Adrenal gland (tissue), 9 donors: ENCODE measurements at regions not wholly inside any gene's neighbourhood (a gene's known extent, or its start where the extent isn't known, plus 50 kb on each side); places are given as distances from the start of the nearest gene placed in this dataset.

Experiments
- DNase-seq, 7 donors: peaks; one replicate each; pipeline ENCODE4 v3.0.0-alpha.2; 2019 to 2020
- H3K27ac ChIP-seq, 5 donors: fragments of 200-600 bp; sonication (generic) in 4 of 5; 1 replicate in 3 of 5; 2 replicates in 2 of 5; pipeline versions ENCODE4 v1.5.1 to v1.8.0; 2016 to 2020; ENCODE audit warnings: mild to moderate bottlenecking in 1 of 5
- H3K27me3 ChIP-seq: fragments of 200-600 bp; 2 replicates; pipeline ENCODE4 v1.8.0; 2021
- H3K36me3 ChIP-seq, 2 donors: fragments of 200-600 bp; replicated peaks in 1 of 2; 1 replicate in 1 of 2; 2 replicates in 1 of 2; pipeline versions ENCODE4 v1.5.1 to v1.8.0; 2018 to 2022
- H3K4me1 ChIP-seq, 2 donors: fragments of 200-600 bp; replicated peaks in 1 of 2; 1 replicate in 1 of 2; 2 replicates in 1 of 2; pipeline versions ENCODE4 v1.5.1 to v1.8.0; 2018 to 2021
- H3K4me3 ChIP-seq, 4 donors: fragments of 200-600 bp; sonication (generic) in 3 of 4; one replicate each; pipeline ENCODE4 v1.5.1; 2016 to 2018
- H3K9me3 ChIP-seq, 3 donors: fragments of 200-600 bp; sonication (generic) in 1 of 3; replicated peaks in 1 of 3; 1 replicate in 2 of 3; 2 replicates in 1 of 3; pipeline versions ENCODE4 v1.5.1 to v1.8.0; 2016 to 2021
- CTCF ChIP-seq, 6 experiments: fragments of 450-650 bp in 4 of 6; fragments of 200-600 bp in 2 of 6; sonication (generic) in 1 of 6; IDR thresholded peaks; 1 replicate in 5 of 6; 2 replicates in 1 of 6; pipeline versions ENCODE4 v1.5.1 to v1.8.0; 2016 to 2021; ENCODE audit warnings: antibody characterized with exemption in 6 of 6, mild to moderate bottlenecking in 2 of 6, moderate library complexity in 1 of 6
- POLR2A ChIP-seq, 2 donors: fragments of 450-650 bp; IDR thresholded peaks; one replicate each; pipeline ENCODE4 v1.6.1; 2017; ENCODE audit warnings: antibody characterized with exemption in 2 of 2, mild to moderate bottlenecking in 2 of 2, moderate library complexity in 1 of 2
- whole genome bisulfite sequencing, 4 donors: extraction: QIAGEN DNeasy Blood & Tissue Kit in 2 of 4; methylation state at CpG; one replicate each; pipeline versions ENCODE4 v1.1.5 to v1.1.7; 2013 to 2017; 5-methylcytosine and 5-hydroxymethylcytosine counted together
- intact Hi-C, 2 donors: fragments of 100-400 bp; cut with DNase I; formaldehyde crosslinking; loops; one replicate each; pipeline versions ENCODE4 v1.14.1 to v1.15.0; 2022 to 2023
- donor health status: healthy with polysubstance abuse.
- donor health status: Bipolar disorder and iron deficiency.
- donor health status: DM: yes; HTN: yes; CAD: no.
- donor health status: DM: no; HTN: no; CAD: no.
- donor health status: DM: no; HTN: no; CAD: no.

GRCh38 chr6:50240986-50241385, 191.3 kb upstream of the DEFB112 start:
- no peaks in the 10 kb centered on the region for H3K36me3 ChIP-seq
- no peaks in the 10 kb centered on the region for H3K27me3 ChIP-seq
- intact Hi-C loops = no loop called here
- TF ChIP-seq CTCF (IDR thresholded peaks at IDR 0.05) (no peak), POLR2A (IDR thresholded peaks at IDR 0.05) (no peak)
- no peak overlapping the region for H3K4me3 ChIP-seq
- H3K9me3 ChIP-seq = no peaks in the 10 kb centered on the region
- no peak for DNase-seq
- WGBS, 4 donors = 87 to 94% (median 88%) methylated on average over 6 to 8 of the region's 8 CpGs; no CpG with 5 or more reads in 1 of the 4 donors
- no peaks in the 10 kb centered on the region for H3K4me1 ChIP-seq
- H3K27ac ChIP-seq = no peak overlapping the region

- DNase-seq = no peak
- Histone ChIP-seq H3K9me3 (no peaks in the 10 kb centered on the region), H3K36me3 (no peaks in the 10 kb centered on the region), H3K4me3 (no peak overlapping the region), H3K27me3 (no peaks in the 10 kb centered on the region), H3K27ac (no peak overlapping the region), H3K4me1 (no peaks in the 10 kb centered on the region)
- WGBS, 4 donors = 44 to 62% (median 51%) methylated on average over 2 of the region's 2 CpGs
- no peak for TF ChIP-seq POLR2A (IDR thresholded peaks at IDR 0.05)
- TF ChIP-seq CTCF (IDR thresholded peaks at IDR 0.05) = no peak
- intact Hi-C loops = no loop called here
Observed at GRCh38 chr6:50249493-50249892, 199.8 kb upstream of the DEFB112 start.

GRCh38 chr6:50257322-50257721, 207.6 kb upstream of the DEFB112 start:
- WGBS, 4 donors = 85 to 95% (median 90%) methylated on average over 1 of the region's 1 CpG
- Histone ChIP-seq H3K4me3 (no peak overlapping the region), H3K9me3 (no peaks in the 10 kb centered on the region), H3K4me1 (no peaks in the 10 kb centered on the region), H3K27me3 (no peaks in the 10 kb centered on the region), H3K27ac (no peak overlapping the region), H3K36me3 (no peaks in the 10 kb centered on the region)
- no peak for DNase-seq
- TF ChIP-seq POLR2A (IDR thresholded peaks at IDR 0.05) (no peak), CTCF (IDR thresholded peaks at IDR 0.05) (no peak)
- intact Hi-C loops = no loop called here

- TF ChIP-seq CTCF (IDR thresholded peaks at IDR 0.05) = no peak
- TF ChIP-seq POLR2A (IDR thresholded peaks at IDR 0.05) = no peak
Observed at GRCh38 chr6:50259903-50260302, 210.2 kb upstream of the DEFB112 start.

More at GRCh38 chr6:50259903-50260302, 210.2 kb upstream of the DEFB112 start:
- Histone ChIP-seq H3K27ac (no peak overlapping the region), H3K36me3 (no peaks in the 10 kb centered on the region), H3K4me3 (no peak overlapping the region), H3K4me1 (no peaks in the 10 kb centered on the region), H3K27me3 (no peaks in the 10 kb centered on the region), H3K9me3 (no peaks in the 10 kb centered on the region)
- 78 to 100% (median 93%) methylated on average over 1 to 2 of the region's 2 CpGs for WGBS, 4 donors
- intact Hi-C loops = loop anchor here in 1 of 2 donors (10.0 kb wide), 1 partner anchor 345 kb away; no protein-coding TSS in a partner anchor
- no peak for DNase-seq
